HL-60/S4 treated with retinoic acid at 250 ng/mL for 4 days and 3 days (cell line): ENCODE measurements at regions not wholly inside any gene's neighbourhood (a gene's known extent, or its start where the extent isn't known, plus 50 kb on each side); places are given as distances from the start of the nearest gene placed in this dataset.

ENCODE experiments used
- in situ Hi-C: fragments of 300-500 bp; cut with MboI; formaldehyde crosslinking; loops from 2 replicates; pipeline ENCODE4 v1.7.0; 2022; ENCODE audit warnings: low sequenced_read_pairs

GRCh38 chr21:38986806-38987632 lies 181.3 kb downstream of the ETS2 start:
- in situ Hi-C loops, result no loop called here

GRCh38 chr21:38986406-38986805 lies 180.7 kb downstream of the ETS2 start:
- in situ Hi-C loops, result no loop called here

- in situ Hi-C loops, result no loop called here
Measured at GRCh38 chr21:38985568-38986378, 180.0 kb downstream of the ETS2 start.

- in situ Hi-C loops, result no loop called here
Measured at GRCh38 chr21:38984982-38985567, 179.3 kb downstream of the ETS2 start.

GRCh38 chr21:38984568-38984967 lies 178.8 kb downstream of the ETS2 start:
- in situ Hi-C loops, result no loop called here

GRCh38 chr21:38983560-38983959 lies 177.8 kb downstream of the ETS2 start:
- in situ Hi-C loops, result no loop called here

GRCh38 chr21:38982804-38983203 lies 177.1 kb downstream of the ETS2 start:
- in situ Hi-C loops, result no loop called here

- in situ Hi-C loops, result no loop called here
Measured at GRCh38 chr21:38982096-38982495, 176.4 kb downstream of the ETS2 start.

GRCh38 chr21:38980416-38981313 lies 174.9 kb downstream of the ETS2 start:
- in situ Hi-C loops, result no loop called here

GRCh38 chr21:38979271-38980121 lies 173.8 kb downstream of the ETS2 start:
- in situ Hi-C loops, result no loop called here

GRCh38 chr21:38976900-38977299 lies 171.2 kb downstream of the ETS2 start:
- in situ Hi-C loops, result no loop called here

GRCh38 chr21:38973552-38973951 lies 167.8 kb downstream of the ETS2 start:
- in situ Hi-C loops, result no loop called here

- in situ Hi-C loops, result no loop called here
Measured at GRCh38 chr21:38972078-38972477, 166.3 kb downstream of the ETS2 start.

- in situ Hi-C loops, result no loop called here
Measured at GRCh38 chr21:38970765-38971164, 165.0 kb downstream of the ETS2 start.

GRCh38 chr21:38968887-38969543 lies 163.3 kb downstream of the ETS2 start:
- in situ Hi-C loops, result no loop called here

GRCh38 chr21:38965910-38966504 lies 160.3 kb downstream of the ETS2 start:
- in situ Hi-C loops, result no loop called here

GRCh38 chr21:38965241-38965640 lies 159.5 kb downstream of the ETS2 start:
- in situ Hi-C loops, result no loop called here

- in situ Hi-C loops, result no loop called here
Measured at GRCh38 chr21:38963006-38963405, 157.3 kb downstream of the ETS2 start.

GRCh38 chr21:38960251-38960650 lies 154.5 kb downstream of the ETS2 start:
- in situ Hi-C loops, result no loop called here
